Activated naive CD4-positive, alpha-beta T cell treated with anti-CD3 and anti-CD28 coated beads for 36 hours (primary cell): ENCODE measurements at regions not wholly inside any gene's neighbourhood (a gene's known extent, or its start where the extent isn't known, plus 50 kb on each side); places are given as distances from the start of the nearest gene placed in this dataset.

ENCODE experiments used
- CTCF ChIA-PET: fragments of 350-600 bp; sonication (Branson Sonifier 250); formaldehyde crosslinking; loops from one replicate; lab custom pipeline; 2021; ENCODE audit warnings: antibody characterized with exemption; lab: Charles Lee
- DNase-seq: peaks from one replicate; pipeline ENCODE4 v3.0.0-alpha.2; 2020
- H3K27ac Mint-ChIP-seq: one replicate; pipeline ENCODE4 v1.8.0; 2021; ENCODE audit warnings: mild to moderate bottlenecking, mixed read lengths
- H3K27me3 Mint-ChIP-seq: one replicate; pipeline ENCODE4 v1.8.0; 2021; ENCODE audit warnings: low read depth, mixed read lengths
- H3K36me3 Mint-ChIP-seq: one replicate; pipeline ENCODE4 v1.8.0; 2021; ENCODE audit warnings: low read depth, mixed read lengths
- H3K4me1 Mint-ChIP-seq: one replicate; pipeline ENCODE4 v1.8.0; 2021; ENCODE audit warnings: low read depth, mixed read lengths
- H3K4me3 Mint-ChIP-seq: one replicate; pipeline ENCODE4 v1.8.0; 2021; ENCODE audit warnings: mild to moderate bottlenecking, moderate library complexity, mixed read lengths
- H3K9me3 Mint-ChIP-seq: one replicate; pipeline ENCODE4 v1.8.0; 2021; ENCODE audit warnings: mixed read lengths
- intact Hi-C: fragments of 100-400 bp; cut with micrococcal nuclease; formaldehyde crosslinking; loops from one replicate; pipeline ENCODE4 v1.15.1; 2023

GRCh38 chr7:85750454-85750949, 563.6 kb upstream of the SEMA3D start:
- Mint-ChIP-seq H3K27me3 (no peaks in the 10 kb centered on the region), H3K4me3 (no peak overlapping the region), H3K27ac (no peak overlapping the region), H3K36me3 (no peaks in the 10 kb centered on the region), H3K9me3 (peaks cover 12% of the 10 kb centered on the region), H3K4me1 (no peaks in the 10 kb centered on the region)
- DNase-seq, result peak; percentile 50
- intact Hi-C loops, result loop anchor here (1.0 to 10.0 kb wide), 4 partner anchors 196 to 719 kb away; partner anchors contain the start of gene SEMA3D
- CTCF ChIA-PET, result no interaction called here

GRCh38 chr7:85749696-85750453, 563.0 kb upstream of the SEMA3D start:
- CTCF ChIA-PET, result no interaction called here
- Mint-ChIP-seq H3K27ac (no peak overlapping the region), H3K36me3 (no peaks in the 10 kb centered on the region), H3K9me3 (peaks cover 8% of the 10 kb centered on the region), H3K4me1 (no peaks in the 10 kb centered on the region), H3K4me3 (no peak overlapping the region), H3K27me3 (no peaks in the 10 kb centered on the region)
- no peak for DNase-seq
- intact Hi-C loops, result loop anchor here (1.0 to 10.0 kb wide), 4 partner anchors 196 to 719 kb away; partner anchors contain the start of gene SEMA3D

GRCh38 chr7:85748861-85749260, 562.0 kb upstream of the SEMA3D start:
- no peaks in the 10 kb centered on the region for H3K4me1 Mint-ChIP-seq
- H3K4me3 Mint-ChIP-seq, result no peak overlapping the region
- intact Hi-C loops, result no loop called here
- H3K36me3 Mint-ChIP-seq, result no peaks in the 10 kb centered on the region
- H3K9me3 Mint-ChIP-seq, result peaks cover 7% of the 10 kb centered on the region
- CTCF ChIA-PET, result no interaction called here
- no peak for DNase-seq
- H3K27me3 Mint-ChIP-seq, result peaks cover 3% of the 10 kb centered on the region
- no peak overlapping the region for H3K27ac Mint-ChIP-seq

GRCh38 chr7:85737426-85737825, 550.6 kb upstream of the SEMA3D start:
- CTCF ChIA-PET, result no interaction called here
- no peak overlapping the region for H3K4me3 Mint-ChIP-seq
- intact Hi-C loops, result no loop called here
- peaks cover 11% of the 10 kb centered on the region for H3K9me3 Mint-ChIP-seq
- H3K36me3 Mint-ChIP-seq, result no peaks in the 10 kb centered on the region
- DNase-seq, result no peak
- H3K4me1 Mint-ChIP-seq, result no peaks in the 10 kb centered on the region
- H3K27me3 Mint-ChIP-seq, result no peaks in the 10 kb centered on the region
- H3K27ac Mint-ChIP-seq, result no peak overlapping the region

GRCh38 chr7:85736085-85736484, 549.2 kb upstream of the SEMA3D start:
- no peak for DNase-seq
- CTCF ChIA-PET, result no interaction called here
- H3K36me3 Mint-ChIP-seq, result no peaks in the 10 kb centered on the region
- no peaks in the 10 kb centered on the region for H3K27me3 Mint-ChIP-seq
- no peaks in the 10 kb centered on the region for H3K4me1 Mint-ChIP-seq
- H3K27ac Mint-ChIP-seq, result no peak overlapping the region
- H3K4me3 Mint-ChIP-seq, result no peak overlapping the region
- intact Hi-C loops, result no loop called here
- peaks cover 11% of the 10 kb centered on the region for H3K9me3 Mint-ChIP-seq

GRCh38 chr7:85734823-85735222, 548.0 kb upstream of the SEMA3D start:
- Mint-ChIP-seq H3K4me1 (no peaks in the 10 kb centered on the region), H3K9me3 (peaks cover 11% of the 10 kb centered on the region), H3K27ac (no peak overlapping the region), H3K36me3 (no peaks in the 10 kb centered on the region), H3K4me3 (no peak overlapping the region), H3K27me3 (no peaks in the 10 kb centered on the region)
- DNase-seq, result no peak
- intact Hi-C loops, result no loop called here
- CTCF ChIA-PET, result no interaction called here

GRCh38 chr7:85733169-85733915, 546.5 kb upstream of the SEMA3D start:
- Mint-ChIP-seq H3K4me1 (no peaks in the 10 kb centered on the region), H3K4me3 (no peak overlapping the region), H3K9me3 (peaks cover 9% of the 10 kb centered on the region), H3K27me3 (no peaks in the 10 kb centered on the region), H3K36me3 (no peaks in the 10 kb centered on the region), H3K27ac (no peak overlapping the region)
- intact Hi-C loops, result no loop called here
- no peak for DNase-seq
- CTCF ChIA-PET, result no interaction called here

- CTCF ChIA-PET, result no interaction called here
- peaks cover 2% of the 10 kb centered on the region for H3K9me3 Mint-ChIP-seq
- H3K27ac Mint-ChIP-seq, result no peak overlapping the region
- DNase-seq, result no peak
- H3K4me3 Mint-ChIP-seq, result no peak overlapping the region
- no peaks in the 10 kb centered on the region for H3K36me3 Mint-ChIP-seq
- intact Hi-C loops, result no loop called here
- no peaks in the 10 kb centered on the region for H3K27me3 Mint-ChIP-seq
- H3K4me1 Mint-ChIP-seq, result no peaks in the 10 kb centered on the region
Observed at GRCh38 chr7:85730012-85730411, 543.2 kb upstream of the SEMA3D start.

GRCh38 chr7:85725026-85725425, 538.2 kb upstream of the SEMA3D start:
- CTCF ChIA-PET, result no interaction called here
- Mint-ChIP-seq H3K27me3 (no peaks in the 10 kb centered on the region), H3K4me3 (no peak overlapping the region), H3K4me1 (no peaks in the 10 kb centered on the region), H3K27ac (no peak overlapping the region), H3K9me3 (no peaks in the 10 kb centered on the region), H3K36me3 (no peaks in the 10 kb centered on the region)
- DNase-seq, result no peak
- intact Hi-C loops, result loop anchor here (10.0 kb wide), 1 partner anchor 60 kb away; no protein-coding TSS in a partner anchor

- Mint-ChIP-seq H3K4me3 (no peak overlapping the region), H3K36me3 (no peaks in the 10 kb centered on the region), H3K9me3 (no peaks in the 10 kb centered on the region), H3K4me1 (no peaks in the 10 kb centered on the region), H3K27me3 (no peaks in the 10 kb centered on the region), H3K27ac (no peak overlapping the region)
- intact Hi-C loops, result loop anchor here (10.0 kb wide), 1 partner anchor 55 kb away; no protein-coding TSS in a partner anchor
- DNase-seq, result no peak
- CTCF ChIA-PET, result no interaction called here
Observed at GRCh38 chr7:85719981-85720953, 533.4 kb upstream of the SEMA3D start.

GRCh38 chr7:85716353-85716752, 529.5 kb upstream of the SEMA3D start:
- CTCF ChIA-PET, result no interaction called here
- no peaks in the 10 kb centered on the region for H3K9me3 Mint-ChIP-seq

GRCh38 chr7:85714951-85715350, 528.1 kb upstream of the SEMA3D start:
- H3K27ac Mint-ChIP-seq, result no peak overlapping the region
- no peaks in the 10 kb centered on the region for H3K36me3 Mint-ChIP-seq
- intact Hi-C loops, result no loop called here
- H3K4me3 Mint-ChIP-seq, result no peak overlapping the region
- no peak for DNase-seq
- no peaks in the 10 kb centered on the region for H3K27me3 Mint-ChIP-seq
- H3K9me3 Mint-ChIP-seq, result no peaks in the 10 kb centered on the region
- CTCF ChIA-PET, result no interaction called here
- H3K4me1 Mint-ChIP-seq, result no peaks in the 10 kb centered on the region

More at GRCh38 chr7:85716353-85716752, 529.5 kb upstream of the SEMA3D start:
- no peak overlapping the region for H3K27ac Mint-ChIP-seq
- H3K36me3 Mint-ChIP-seq, result no peaks in the 10 kb centered on the region
- no peaks in the 10 kb centered on the region for H3K27me3 Mint-ChIP-seq
- no peaks in the 10 kb centered on the region for H3K4me1 Mint-ChIP-seq
- intact Hi-C loops, result no loop called here
- no peak for DNase-seq
- H3K4me3 Mint-ChIP-seq, result no peak overlapping the region
